ENCODE measurements at regions not wholly inside any gene's neighbourhood (a gene's known extent, or its start where the extent isn't known, plus 50 kb on each side); places are given as distances from the start of the nearest gene placed in this dataset.

- no peak for TF ChIP-seq CTCF (IDR thresholded peaks at IDR 0.05)
- TF ChIP-seq POLR2A (IDR thresholded peaks at IDR 0.05): no peak
These were observed 439.1 kb downstream of the FOXG1 start for GRCh38 chr14:29205658-29206057.
